GM12874 (cell line): ENCODE measurements at regions not wholly inside any gene's neighbourhood (a gene's known extent, or its start where the extent isn't known, plus 50 kb on each side); places are given as distances from the start of the nearest gene placed in this dataset.

Experiments used
- TF ChIP-seq, protein P1 (sequence below): IDR thresholded peaks from 2 replicates; pipeline ENCODE4 v1.5.1; 2011; ENCODE audit warnings: low read depth, mild to moderate bottlenecking, control low read depth, low read length, moderate library complexity; ENCODE audit not compliant: insufficient read depth

GRCh38 chr17:68097161-68097805 lies 61.7 kb downstream of the KPNA2 start:
- TF ChIP-seq, protein P1, sequence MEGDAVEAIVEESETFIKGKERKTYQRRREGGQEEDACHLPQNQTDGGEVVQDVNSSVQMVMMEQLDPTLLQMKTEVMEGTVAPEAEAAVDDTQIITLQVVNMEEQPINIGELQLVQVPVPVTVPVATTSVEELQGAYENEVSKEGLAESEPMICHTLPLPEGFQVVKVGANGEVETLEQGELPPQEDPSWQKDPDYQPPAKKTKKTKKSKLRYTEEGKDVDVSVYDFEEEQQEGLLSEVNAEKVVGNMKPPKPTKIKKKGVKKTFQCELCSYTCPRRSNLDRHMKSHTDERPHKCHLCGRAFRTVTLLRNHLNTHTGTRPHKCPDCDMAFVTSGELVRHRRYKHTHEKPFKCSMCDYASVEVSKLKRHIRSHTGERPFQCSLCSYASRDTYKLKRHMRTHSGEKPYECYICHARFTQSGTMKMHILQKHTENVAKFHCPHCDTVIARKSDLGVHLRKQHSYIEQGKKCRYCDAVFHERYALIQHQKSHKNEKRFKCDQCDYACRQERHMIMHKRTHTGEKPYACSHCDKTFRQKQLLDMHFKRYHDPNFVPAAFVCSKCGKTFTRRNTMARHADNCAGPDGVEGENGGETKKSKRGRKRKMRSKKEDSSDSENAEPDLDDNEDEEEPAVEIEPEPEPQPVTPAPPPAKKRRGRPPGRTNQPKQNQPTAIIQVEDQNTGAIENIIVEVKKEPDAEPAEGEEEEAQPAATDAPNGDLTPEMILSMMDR, result no peak

DNA sequence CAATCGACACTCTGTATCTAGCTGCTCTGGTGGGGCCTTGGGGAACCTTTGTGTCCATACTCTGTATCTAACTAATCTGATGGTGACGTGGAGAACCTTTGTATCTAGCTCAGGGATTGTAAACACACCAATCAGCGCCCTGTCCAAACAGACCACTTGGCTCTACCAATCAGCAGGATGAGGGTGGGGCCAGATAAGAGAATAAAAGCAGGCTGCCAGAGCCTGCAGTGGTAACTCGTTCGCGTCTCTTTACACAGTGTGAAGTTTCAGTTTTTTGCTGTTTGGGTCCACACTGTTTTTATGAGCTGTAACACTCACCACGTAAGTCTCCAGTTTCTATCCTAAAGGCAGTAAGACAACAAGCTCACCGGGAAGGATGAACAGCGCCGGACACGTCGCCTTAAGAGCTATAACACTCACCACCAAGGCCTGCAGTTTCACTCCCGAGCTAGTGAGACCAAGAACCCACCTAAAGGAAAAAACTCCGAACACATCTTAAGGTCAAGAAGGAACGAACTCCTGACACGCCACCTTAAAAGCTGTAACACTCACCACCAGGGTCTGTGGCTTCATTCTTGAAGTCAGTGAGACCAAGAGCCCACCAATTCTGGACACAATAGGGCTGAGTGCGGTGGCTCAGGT lies 64.6 kb downstream of the KPNA2 start:
- TF ChIP-seq, protein P1, result no peak

DNA sequence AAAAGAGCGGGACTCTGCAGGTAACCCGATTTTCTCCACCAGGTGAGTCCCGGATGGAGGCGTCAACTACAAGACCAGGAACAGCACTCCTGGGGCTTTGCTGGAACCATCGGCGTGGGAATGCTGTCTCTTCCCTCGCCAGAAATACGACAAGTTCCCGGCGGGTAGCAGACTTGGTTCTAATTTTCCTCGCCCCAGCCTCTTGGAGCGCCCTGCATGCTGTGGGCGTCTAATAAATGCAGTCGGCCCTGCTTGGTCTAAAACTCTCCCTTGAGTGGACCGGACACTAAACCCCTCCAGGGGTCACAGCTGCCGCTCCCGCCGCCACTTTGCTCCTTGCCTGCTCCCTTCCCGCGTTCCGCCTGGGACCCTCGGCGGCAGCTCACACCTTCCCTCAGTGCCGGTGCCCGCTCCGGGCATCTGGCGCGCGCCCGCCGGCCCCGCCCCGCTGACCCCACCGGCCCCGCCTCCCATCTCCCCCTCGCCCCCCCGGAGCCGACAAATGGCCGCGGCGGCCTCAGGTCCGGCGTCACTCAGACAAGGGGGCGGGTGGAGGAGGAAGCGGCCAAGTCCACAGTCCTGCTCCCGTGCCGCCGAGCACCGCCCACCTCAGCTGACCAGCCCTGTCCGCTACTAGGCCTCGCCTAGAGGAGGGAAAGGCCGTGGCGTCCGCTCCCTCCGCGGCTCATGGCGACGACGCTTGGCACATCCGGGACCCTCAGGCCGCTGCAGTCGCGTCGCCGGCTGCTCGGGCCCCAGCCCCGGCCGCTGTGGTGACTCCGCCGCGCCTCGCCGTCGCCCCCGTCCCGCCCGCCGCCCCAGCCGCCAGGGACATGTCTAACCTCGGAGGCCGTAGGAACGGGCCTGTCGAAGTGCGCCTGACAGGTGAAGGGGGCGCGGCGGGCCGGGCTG lies 65.8 kb downstream of the KPNA2 start:
- TF ChIP-seq, protein P1, result no peak

- TF ChIP-seq, protein P1, result no peak
Observed at GRCh38 chr17:68101987-68102314, 66.4 kb downstream of the KPNA2 start.

GRCh38 chr17:68102318-68102758 lies 66.8 kb downstream of the KPNA2 start:
- TF ChIP-seq, protein P1, result no peak

DNA sequence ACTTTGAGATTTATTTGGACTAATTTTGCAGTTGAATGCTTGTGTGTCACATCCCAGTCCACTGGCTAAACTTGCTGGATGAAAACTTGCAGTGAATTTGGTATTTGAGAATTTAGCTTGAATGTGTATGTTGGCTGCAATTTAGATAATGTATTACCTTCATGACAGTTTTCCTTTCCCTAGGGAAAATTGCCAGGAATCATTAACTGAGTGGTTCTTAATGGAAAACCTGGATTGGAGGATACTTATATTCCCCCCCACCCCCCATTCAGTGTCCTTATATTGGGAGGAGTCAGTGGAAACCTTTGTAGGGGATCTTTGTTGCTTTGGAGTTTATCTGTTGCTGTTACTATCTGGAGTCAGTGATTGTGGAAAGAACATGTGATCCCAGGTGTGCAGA lies 67.6 kb downstream of the KPNA2 start:
- TF ChIP-seq, protein P1, result no peak

- TF ChIP-seq, protein P1, result no peak
Observed at GRCh38 chr17:68106085-68106484, 70.5 kb downstream of the KPNA2 start.
